SU-DHL-6 (cell line): ENCODE measurements at regions not wholly inside any gene's neighbourhood (a gene's known extent, or its start where the extent isn't known, plus 50 kb on each side); places are given as distances from the start of the nearest gene placed in this dataset.

Source experiments
- H2AFZ ChIP-seq: fragments of 200-600 bp; sonication (generic); 2 replicates; pipeline ENCODE4 v1.6.1; 2014; ENCODE audit warnings: low read depth, mild to moderate bottlenecking, moderate library complexity, mixed read lengths, antibody characterized with exemption, low read length; ENCODE audit not compliant: severe bottlenecking
- H3F3A ChIP-seq: fragments of 200-600 bp; shearing (Covaris generic); 2 replicates; pipeline ENCODE4 v1.6.0; 2016; ENCODE audit warnings: antibody characterized with exemption, mild to moderate bottlenecking; ENCODE audit not compliant: insufficient read depth
- H3K27ac ChIP-seq: fragments of 200-600 bp; sonication (generic); 2 replicates; pipeline ENCODE4 v1.5.1; 2016; ENCODE audit warnings: low read depth, mild to moderate bottlenecking, low read length, moderate library complexity, mixed read lengths
- H3K27me3 ChIP-seq: fragments of 200-600 bp; sonication (generic), shearing (Covaris generic); 2 replicates; pipeline ENCODE4 v1.6.0; 2014; ENCODE audit warnings: mild to moderate bottlenecking, low read length
- H3K36me3 ChIP-seq: fragments of 200-600 bp; sonication (generic); 2 replicates; pipeline ENCODE4 v1.6.1; 2014; ENCODE audit warnings: mild to moderate bottlenecking, low read length, mixed read lengths
- H3K4me2 ChIP-seq: fragments of 300-600, 200-600 bp; shearing (Covaris generic), sonication (generic); 2 replicates; pipeline ENCODE4 v1.6.0; 2014; ENCODE audit warnings: low read length, low read depth, mild to moderate bottlenecking; ENCODE audit not compliant: poor library complexity, severe bottlenecking
- H3K4me3 ChIP-seq: fragments of 200-600 bp; sonication (generic); 2 replicates; pipeline ENCODE4 v1.5.1; 2014; ENCODE audit warnings: antibody characterized with exemption, low read length, mild to moderate bottlenecking, mixed read lengths; ENCODE audit not compliant: insufficient read depth, poor library complexity, severe bottlenecking
- H3K79me2 ChIP-seq: fragments of 200-600 bp; sonication (generic); 2 replicates; pipeline ENCODE4 v1.6.1; 2014; ENCODE audit warnings: mild to moderate bottlenecking, low read length, moderate library complexity; ENCODE audit not compliant: insufficient read depth
- H3K9ac ChIP-seq: fragments of 200-600 bp; sonication (generic); 2 replicates; pipeline ENCODE4 v1.7.0; 2014; ENCODE audit warnings: mild to moderate bottlenecking, low read length
- H3K9me2 ChIP-seq: fragments of 200-600 bp; sonication (generic); replicated peaks from 2 replicates; pipeline ENCODE4 v1.6.1; 2014; ENCODE audit warnings: low read length; ENCODE audit not compliant: insufficient read depth
- H3K9me3 ChIP-seq: fragments of 200-600 bp; sonication (generic); 2 replicates; pipeline ENCODE4 v1.6.1; 2014; ENCODE audit warnings: low read length, mixed read lengths; ENCODE audit not compliant: insufficient read depth
- H4K20me1 ChIP-seq: fragments of 200-600 bp; sonication (generic); 2 replicates; pipeline ENCODE4 v1.6.1; 2014; ENCODE audit warnings: low read depth, mild to moderate bottlenecking, antibody characterized with exemption, low read length, moderate library complexity, mixed read lengths
- EZH2phosphoT487 ChIP-seq: fragments of 200-600 bp; sonication (generic), shearing (Covaris generic); conservative IDR thresholded peaks from 2 replicates; pipeline ENCODE4 v1.6.1; 2018; ENCODE audit warnings: mild to moderate bottlenecking, antibody characterized with exemption, low read length, moderate library complexity, mixed read lengths
- TF ChIP-seq, protein P1 (sequence below): fragments of 200-600 bp; sonication (generic); IDR thresholded peaks from one replicate; pipeline ENCODE4 v1.5.1; 2017; ENCODE audit warnings: antibody characterized with exemption, mild to moderate bottlenecking, low read length, moderate library complexity; ENCODE audit not compliant: insufficient read depth, poor library complexity, severe bottlenecking

DNA sequence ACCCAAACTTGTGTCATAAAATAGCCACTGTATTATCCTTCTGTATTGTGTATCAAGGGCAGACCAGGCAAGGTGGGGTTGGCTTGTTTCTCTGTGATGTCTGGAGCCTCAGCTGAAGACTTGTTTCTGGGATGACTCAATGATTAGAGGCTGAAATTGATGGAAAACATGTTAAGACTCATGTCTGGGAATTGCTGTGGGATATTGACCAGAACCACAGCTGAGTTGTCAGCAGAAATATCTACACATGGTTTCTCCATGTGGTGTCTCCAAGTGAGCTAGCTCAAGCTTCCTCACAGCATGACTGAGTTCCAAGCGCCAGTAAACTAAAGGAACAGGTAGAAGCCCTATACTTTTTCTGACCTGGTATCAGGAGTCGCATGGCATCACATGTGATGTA is 128.5 kb upstream of the SYNDIG1 start:
- no peak for TF ChIP-seq EZH2phosphoT487
- TF ChIP-seq, protein P1, sequence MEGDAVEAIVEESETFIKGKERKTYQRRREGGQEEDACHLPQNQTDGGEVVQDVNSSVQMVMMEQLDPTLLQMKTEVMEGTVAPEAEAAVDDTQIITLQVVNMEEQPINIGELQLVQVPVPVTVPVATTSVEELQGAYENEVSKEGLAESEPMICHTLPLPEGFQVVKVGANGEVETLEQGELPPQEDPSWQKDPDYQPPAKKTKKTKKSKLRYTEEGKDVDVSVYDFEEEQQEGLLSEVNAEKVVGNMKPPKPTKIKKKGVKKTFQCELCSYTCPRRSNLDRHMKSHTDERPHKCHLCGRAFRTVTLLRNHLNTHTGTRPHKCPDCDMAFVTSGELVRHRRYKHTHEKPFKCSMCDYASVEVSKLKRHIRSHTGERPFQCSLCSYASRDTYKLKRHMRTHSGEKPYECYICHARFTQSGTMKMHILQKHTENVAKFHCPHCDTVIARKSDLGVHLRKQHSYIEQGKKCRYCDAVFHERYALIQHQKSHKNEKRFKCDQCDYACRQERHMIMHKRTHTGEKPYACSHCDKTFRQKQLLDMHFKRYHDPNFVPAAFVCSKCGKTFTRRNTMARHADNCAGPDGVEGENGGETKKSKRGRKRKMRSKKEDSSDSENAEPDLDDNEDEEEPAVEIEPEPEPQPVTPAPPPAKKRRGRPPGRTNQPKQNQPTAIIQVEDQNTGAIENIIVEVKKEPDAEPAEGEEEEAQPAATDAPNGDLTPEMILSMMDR = no peak

DNA sequence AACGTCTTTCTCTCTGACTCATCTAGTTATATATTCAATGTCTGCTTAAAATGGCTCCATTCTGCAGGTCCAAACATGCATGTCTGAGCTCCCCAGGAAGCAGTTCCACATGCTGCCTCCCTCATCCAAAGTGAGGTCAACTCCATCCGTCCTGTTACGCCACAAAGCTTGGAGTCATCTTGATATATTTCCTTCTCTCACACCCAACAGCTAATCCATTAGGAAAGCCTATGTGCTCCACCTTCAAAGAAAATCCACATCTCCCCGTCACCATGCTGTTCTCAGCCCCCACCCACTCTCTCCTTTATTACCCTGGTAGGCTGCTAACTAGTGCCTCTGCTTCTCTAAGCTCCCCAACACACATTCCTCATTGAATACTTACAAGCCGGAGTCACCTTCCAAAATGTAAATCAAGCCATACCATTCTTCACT is 130.2 kb upstream of the SYNDIG1 start:
- Histone ChIP-seq H3K36me3 (no peaks in the 10 kb centered on the region), H3K4me2 (no peak overlapping the region), H3K27ac (no peak overlapping the region), H3K79me2 (no peaks in the 10 kb centered on the region), H3K9me2 (no peaks in the 10 kb centered on the region), H3K9ac (no peak overlapping the region), H2AFZ (no peak overlapping the region), H3F3A (no peaks in the 10 kb centered on the region), H3K4me3 (no peak overlapping the region), H3K27me3 (no peaks in the 10 kb centered on the region), H4K20me1 (no peaks in the 10 kb centered on the region), H3K9me3 (no peaks in the 10 kb centered on the region)
- TF ChIP-seq, protein P1 = no peak
- no peak for TF ChIP-seq EZH2phosphoT487

More for the DNA sequence above, 128.5 kb upstream of the SYNDIG1 start:
- Histone ChIP-seq H4K20me1 (no peaks in the 10 kb centered on the region), H3K4me2 (no peak overlapping the region), H3K9ac (no peak overlapping the region), H3K9me3 (no peaks in the 10 kb centered on the region), H3K36me3 (no peaks in the 10 kb centered on the region), H3K4me3 (no peak overlapping the region), H3K9me2 (no peaks in the 10 kb centered on the region), H3K79me2 (no peaks in the 10 kb centered on the region), H3K27me3 (no peaks in the 10 kb centered on the region), H3F3A (no peaks in the 10 kb centered on the region), H3K27ac (no peak overlapping the region), H2AFZ (no peak overlapping the region)

DNA sequence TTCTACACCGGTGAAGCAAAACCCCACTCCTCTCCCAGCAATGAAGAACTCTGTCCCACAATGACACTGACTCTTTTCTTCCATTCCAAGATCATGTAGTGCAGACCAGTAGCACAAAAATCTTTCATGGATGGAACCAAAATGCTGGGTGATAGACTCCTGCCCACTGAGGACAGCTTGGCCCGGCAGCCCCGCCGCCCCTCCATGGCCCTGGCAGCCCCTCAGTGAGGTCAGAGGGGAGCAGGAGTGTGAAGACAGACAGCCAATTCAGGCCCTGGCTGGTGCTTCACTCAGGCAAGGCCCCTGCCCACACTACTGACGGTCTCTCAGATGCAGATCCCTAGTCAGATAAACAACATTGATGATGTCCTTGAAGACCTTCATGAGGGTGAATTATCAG is 131.9 kb upstream of the SYNDIG1 start:
- no peaks in the 10 kb centered on the region for H3K27me3 ChIP-seq
- TF ChIP-seq, protein P1 = no peak

DNA sequence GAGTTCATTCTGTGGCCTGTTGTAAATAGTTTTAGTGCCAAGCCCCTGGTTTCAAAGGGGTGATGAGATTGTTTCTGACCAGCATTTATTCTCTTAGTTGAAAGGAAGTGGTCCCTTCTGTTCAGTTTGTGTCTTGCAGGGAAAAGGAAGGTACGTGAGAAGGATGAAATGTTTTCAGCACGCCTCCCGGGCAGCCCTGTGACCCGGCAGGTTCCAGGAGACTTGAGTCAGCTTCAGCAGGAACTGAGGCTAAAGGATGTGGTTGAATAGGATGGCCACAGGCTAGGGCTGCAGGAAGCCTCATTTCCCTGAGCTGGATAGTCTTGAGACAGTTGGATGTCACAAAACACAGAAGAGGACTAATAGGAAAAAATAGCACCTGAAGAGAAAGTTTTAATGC is 132.4 kb upstream of the SYNDIG1 start:
- no peak overlapping the region for H3K9ac ChIP-seq
- no peaks in the 10 kb centered on the region for H3K9me3 ChIP-seq
- no peaks in the 10 kb centered on the region for H3K9me2 ChIP-seq
- TF ChIP-seq EZH2phosphoT487 = no peak
- TF ChIP-seq, protein P1 = no peak
- no peaks in the 10 kb centered on the region for H4K20me1 ChIP-seq
- H3K4me2 ChIP-seq = no peak overlapping the region
- H3F3A ChIP-seq = no peaks in the 10 kb centered on the region
- no peak overlapping the region for H2AFZ ChIP-seq
- H3K27me3 ChIP-seq = no peaks in the 10 kb centered on the region
- H3K36me3 ChIP-seq = no peaks in the 10 kb centered on the region
- H3K79me2 ChIP-seq = no peaks in the 10 kb centered on the region
- H3K4me3 ChIP-seq = no peak overlapping the region
- H3K27ac ChIP-seq = no peak overlapping the region

More for the DNA sequence above, 131.9 kb upstream of the SYNDIG1 start:
- H2AFZ ChIP-seq = no peak overlapping the region
- H3K4me3 ChIP-seq = no peak overlapping the region
- no peaks in the 10 kb centered on the region for H4K20me1 ChIP-seq
- H3F3A ChIP-seq = no peaks in the 10 kb centered on the region
- H3K9me2 ChIP-seq = no peaks in the 10 kb centered on the region
- no peak overlapping the region for H3K9ac ChIP-seq
- H3K4me2 ChIP-seq = no peak overlapping the region
- H3K27ac ChIP-seq = no peak overlapping the region
- no peaks in the 10 kb centered on the region for H3K36me3 ChIP-seq
- no peaks in the 10 kb centered on the region for H3K9me3 ChIP-seq
- H3K79me2 ChIP-seq = no peaks in the 10 kb centered on the region
